ENCODE measurements at regions not wholly inside any gene's neighbourhood (a gene's known extent, or its start where the extent isn't known, plus 50 kb on each side); places are given as distances from the start of the nearest gene placed in this dataset.

GRCh38 chr10:131677671-131678070 lies 223.1 kb upstream of the PPP2R2D start:
- Histone ChIP-seq H3K36me3 (ENCODE audit: low read depth) (no peaks in the 10 kb centered on the region), H3K27me3 (ENCODE audit: insufficient read depth, poor library complexity, severe bottlenecking) (no peaks in the 10 kb centered on the region), H3K27ac (ENCODE audit: poor library complexity, severe bottlenecking) (no peak overlapping the region), H3K4me3 (ENCODE audit: severe bottlenecking) (no peak overlapping the region), H3K9me3 (ENCODE audit: severe bottlenecking) (peaks cover 4% of the 10 kb centered on the region), H3K4me1 (ENCODE audit: insufficient read depth, poor library complexity, severe bottlenecking) (no peaks in the 10 kb centered on the region)
- TF ChIP-seq CTCF (IDR thresholded peaks at IDR 0.05; ENCODE audit: poor library complexity, severe bottlenecking) = no peak
- no peak for ATAC-seq (ENCODE audit: low read depth)
- no peak for DNase-seq (ENCODE audit: low spot score)

GRCh38 chr10:131678171-131678570 lies 222.6 kb upstream of the PPP2R2D start:
- H3K36me3 ChIP-seq (ENCODE audit: low read depth) = no peaks in the 10 kb centered on the region
- TF ChIP-seq CTCF (IDR thresholded peaks at IDR 0.05; ENCODE audit: poor library complexity, severe bottlenecking) = no peak
- H3K27me3 ChIP-seq (ENCODE audit: insufficient read depth, poor library complexity, severe bottlenecking) = no peaks in the 10 kb centered on the region
- DNase-seq (ENCODE audit: low spot score) (no peak), ATAC-seq (ENCODE audit: low read depth) (no peak)
- H3K9me3 ChIP-seq (ENCODE audit: severe bottlenecking) = peaks cover 4% of the 10 kb centered on the region
- H3K27ac ChIP-seq (ENCODE audit: poor library complexity, severe bottlenecking) = no peak overlapping the region
- H3K4me3 ChIP-seq (ENCODE audit: severe bottlenecking) = no peak overlapping the region
- no peaks in the 10 kb centered on the region for H3K4me1 ChIP-seq (ENCODE audit: insufficient read depth, poor library complexity, severe bottlenecking)

- Histone ChIP-seq H3K36me3 (ENCODE audit: low read depth) (no peaks in the 10 kb centered on the region), H3K4me1 (ENCODE audit: insufficient read depth, poor library complexity, severe bottlenecking) (no peaks in the 10 kb centered on the region), H3K9me3 (ENCODE audit: severe bottlenecking) (peaks cover 4% of the 10 kb centered on the region), H3K4me3 (ENCODE audit: severe bottlenecking) (no peak overlapping the region), H3K27ac (ENCODE audit: poor library complexity, severe bottlenecking) (no peak overlapping the region), H3K27me3 (ENCODE audit: insufficient read depth, poor library complexity, severe bottlenecking) (no peaks in the 10 kb centered on the region)
- no peak for TF ChIP-seq CTCF (IDR thresholded peaks at IDR 0.05; ENCODE audit: poor library complexity, severe bottlenecking)
- no peak for DNase-seq (ENCODE audit: low spot score)
- no peak for ATAC-seq (ENCODE audit: low read depth)
These were observed 222.2 kb upstream of the PPP2R2D start for GRCh38 chr10:131678613-131679012.

GRCh38 chr10:131679926-131680325 lies 220.9 kb upstream of the PPP2R2D start:
- Histone ChIP-seq H3K4me1 (ENCODE audit: insufficient read depth, poor library complexity, severe bottlenecking) (no peaks in the 10 kb centered on the region), H3K9me3 (ENCODE audit: severe bottlenecking) (peaks cover 2% of the 10 kb centered on the region), H3K27me3 (ENCODE audit: insufficient read depth, poor library complexity, severe bottlenecking) (no peaks in the 10 kb centered on the region), H3K36me3 (ENCODE audit: low read depth) (no peaks in the 10 kb centered on the region), H3K27ac (ENCODE audit: poor library complexity, severe bottlenecking) (no peak overlapping the region), H3K4me3 (ENCODE audit: severe bottlenecking) (no peak overlapping the region)
- TF ChIP-seq CTCF (IDR thresholded peaks at IDR 0.05; ENCODE audit: poor library complexity, severe bottlenecking) = no peak
- DNase-seq (ENCODE audit: low spot score) (no peak), ATAC-seq (ENCODE audit: low read depth) (no peak)

GRCh38 chr10:131681122-131681521 lies 219.7 kb upstream of the PPP2R2D start:
- H3K36me3 ChIP-seq (ENCODE audit: low read depth) = no peaks in the 10 kb centered on the region
- DNase-seq (ENCODE audit: low spot score) = no peak
- H3K4me1 ChIP-seq (ENCODE audit: insufficient read depth, poor library complexity, severe bottlenecking) = no peaks in the 10 kb centered on the region
- no peak for ATAC-seq (ENCODE audit: low read depth)
- no peaks in the 10 kb centered on the region for H3K27me3 ChIP-seq (ENCODE audit: insufficient read depth, poor library complexity, severe bottlenecking)
- no peak overlapping the region for H3K27ac ChIP-seq (ENCODE audit: poor library complexity, severe bottlenecking)
- no peak for TF ChIP-seq CTCF (IDR thresholded peaks at IDR 0.05; ENCODE audit: poor library complexity, severe bottlenecking)
- H3K9me3 ChIP-seq (ENCODE audit: severe bottlenecking) = no peaks in the 10 kb centered on the region
- no peak overlapping the region for H3K4me3 ChIP-seq (ENCODE audit: severe bottlenecking)
